DOHH2 (cell line): ENCODE measurements at regions not wholly inside any gene's neighbourhood (a gene's known extent, or its start where the extent isn't known, plus 50 kb on each side); places are given as distances from the start of the nearest gene placed in this dataset.
"Not testable (repeated sequence)": the region's sequence is repeated elsewhere in the genome, so short reads cannot be mapped to it uniquely, and the experiment has no call there.

Experiments
- EZH2phosphoT487 ChIP-seq: fragments of 200-600 bp; sonication (generic); IDR thresholded peaks from 2 replicates; pipeline ENCODE4 v1.6.1; 2017; ENCODE audit warnings: borderline replicate concordance, mild to moderate bottlenecking, antibody characterized with exemption, low read length, moderate library complexity, mixed read lengths
- TF ChIP-seq, protein P1 (sequence below): fragments of 200-600 bp; sonication (generic); IDR thresholded peaks from one replicate; pipeline ENCODE4 v1.5.1; 2014; ENCODE audit warnings: antibody characterized with exemption, mild to moderate bottlenecking, low read depth, low read length; ENCODE audit not compliant: poor library complexity, severe bottlenecking

DNA sequence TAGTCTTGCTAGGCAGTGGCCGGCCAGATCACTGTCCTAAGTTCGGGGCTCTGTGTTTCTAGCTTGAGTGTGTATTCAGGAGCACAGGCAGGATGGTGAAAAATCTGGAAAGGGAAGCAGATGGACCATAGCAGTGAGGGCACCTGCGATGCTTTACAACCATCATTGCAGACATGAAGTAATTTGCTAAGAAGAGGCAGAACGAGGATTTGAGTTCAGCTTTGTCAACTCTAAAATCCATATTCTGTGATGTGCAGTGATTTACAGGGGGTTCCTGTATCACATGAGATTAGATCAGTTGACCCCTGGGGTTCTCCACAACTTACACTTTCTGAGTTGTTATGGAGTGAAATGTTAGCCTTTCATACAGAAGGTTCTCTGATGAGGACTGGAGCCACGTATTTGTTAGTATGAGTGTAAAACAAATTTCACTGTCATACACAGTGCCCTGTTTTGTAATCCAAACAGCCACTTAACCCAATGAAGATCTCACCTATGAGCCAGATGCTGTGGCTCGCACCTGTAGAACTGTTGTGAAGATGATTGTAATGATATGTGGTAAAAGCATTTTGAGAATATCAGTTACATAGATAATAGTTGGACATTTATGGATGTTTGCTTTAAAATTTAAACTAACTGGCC lies 173.0 kb upstream of the VKORC1L1 start:
- TF ChIP-seq, protein P1, sequence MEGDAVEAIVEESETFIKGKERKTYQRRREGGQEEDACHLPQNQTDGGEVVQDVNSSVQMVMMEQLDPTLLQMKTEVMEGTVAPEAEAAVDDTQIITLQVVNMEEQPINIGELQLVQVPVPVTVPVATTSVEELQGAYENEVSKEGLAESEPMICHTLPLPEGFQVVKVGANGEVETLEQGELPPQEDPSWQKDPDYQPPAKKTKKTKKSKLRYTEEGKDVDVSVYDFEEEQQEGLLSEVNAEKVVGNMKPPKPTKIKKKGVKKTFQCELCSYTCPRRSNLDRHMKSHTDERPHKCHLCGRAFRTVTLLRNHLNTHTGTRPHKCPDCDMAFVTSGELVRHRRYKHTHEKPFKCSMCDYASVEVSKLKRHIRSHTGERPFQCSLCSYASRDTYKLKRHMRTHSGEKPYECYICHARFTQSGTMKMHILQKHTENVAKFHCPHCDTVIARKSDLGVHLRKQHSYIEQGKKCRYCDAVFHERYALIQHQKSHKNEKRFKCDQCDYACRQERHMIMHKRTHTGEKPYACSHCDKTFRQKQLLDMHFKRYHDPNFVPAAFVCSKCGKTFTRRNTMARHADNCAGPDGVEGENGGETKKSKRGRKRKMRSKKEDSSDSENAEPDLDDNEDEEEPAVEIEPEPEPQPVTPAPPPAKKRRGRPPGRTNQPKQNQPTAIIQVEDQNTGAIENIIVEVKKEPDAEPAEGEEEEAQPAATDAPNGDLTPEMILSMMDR: not testable (repeated sequence)
- not testable (repeated sequence) for TF ChIP-seq EZH2phosphoT487
